ENCODE measurements at regions not wholly inside any gene's neighbourhood (a gene's known extent, or its start where the extent isn't known, plus 50 kb on each side); places are given as distances from the start of the nearest gene placed in this dataset.

- TF ChIP-seq CTCF (IDR thresholded peaks at IDR 0.05), result no peak
- no peak for TF ChIP-seq POLR2AphosphoS5 (IDR thresholded peaks at IDR 0.05)
- TF ChIP-seq POLR2A (IDR thresholded peaks at IDR 0.05), result no peak
Measured at GRCh38 chr2:217621391-217621801, 381.4 kb downstream of the TNS1 start.
